Neural cell (in vitro differentiated cells): ENCODE measurements at regions not wholly inside any gene's neighbourhood (a gene's known extent, or its start where the extent isn't known, plus 50 kb on each side); places are given as distances from the start of the nearest gene placed in this dataset.

ENCODE experiments used
- EP300 ChIP-seq: fragments of 450-650 bp; conservative IDR thresholded peaks from 2 replicates; pipeline ENCODE4 v1.6.1; 2014; ENCODE audit warnings: antibody characterized with exemption, mild to moderate bottlenecking, moderate library complexity; ENCODE audit not compliant: poor library complexity, severe bottlenecking
- EZH2 ChIP-seq: fragments of 200-600, 300-800 bp; shearing (Covaris generic), sonication (generic); IDR thresholded peaks from 2 replicates; pipeline ENCODE4 v1.6.1; 2014; ENCODE audit warnings: antibody characterized with exemption, low read length, borderline replicate concordance, mild to moderate bottlenecking; ENCODE audit not compliant: insufficient read depth, poor library complexity, severe bottlenecking
- MXI1 ChIP-seq: fragments of 450-650 bp; conservative IDR thresholded peaks from 2 replicates; pipeline ENCODE4 v1.6.1; 2014; ENCODE audit warnings: antibody characterized with exemption, mild to moderate bottlenecking; ENCODE audit not compliant: poor library complexity, severe bottlenecking
- POLR2AphosphoS5 ChIP-seq: IDR thresholded peaks from 2 replicates; pipeline ENCODE4 v1.6.1; 2012
- RAD21 ChIP-seq: fragments of 450-650 bp; conservative IDR thresholded peaks from 2 replicates; pipeline ENCODE4 v1.6.1; 2014; ENCODE audit warnings: antibody characterized with exemption, mild to moderate bottlenecking, moderate library complexity
- REST ChIP-seq: IDR thresholded peaks from 2 replicates; pipeline ENCODE4 v1.6.1; 2012; ENCODE audit warnings: borderline replicate concordance
- TAF1 ChIP-seq: IDR thresholded peaks from 2 replicates; pipeline ENCODE4 v1.6.1; 2012; ENCODE audit warnings: low read depth
- TF ChIP-seq, protein P1 (sequence below): fragments of 450-650 bp; IDR thresholded peaks from 2 replicates; pipeline ENCODE4 v1.5.1; 2014; ENCODE audit warnings: antibody characterized with exemption, mild to moderate bottlenecking, moderate library complexity; ENCODE audit not compliant: poor library complexity, severe bottlenecking

- TF ChIP-seq, protein P1, sequence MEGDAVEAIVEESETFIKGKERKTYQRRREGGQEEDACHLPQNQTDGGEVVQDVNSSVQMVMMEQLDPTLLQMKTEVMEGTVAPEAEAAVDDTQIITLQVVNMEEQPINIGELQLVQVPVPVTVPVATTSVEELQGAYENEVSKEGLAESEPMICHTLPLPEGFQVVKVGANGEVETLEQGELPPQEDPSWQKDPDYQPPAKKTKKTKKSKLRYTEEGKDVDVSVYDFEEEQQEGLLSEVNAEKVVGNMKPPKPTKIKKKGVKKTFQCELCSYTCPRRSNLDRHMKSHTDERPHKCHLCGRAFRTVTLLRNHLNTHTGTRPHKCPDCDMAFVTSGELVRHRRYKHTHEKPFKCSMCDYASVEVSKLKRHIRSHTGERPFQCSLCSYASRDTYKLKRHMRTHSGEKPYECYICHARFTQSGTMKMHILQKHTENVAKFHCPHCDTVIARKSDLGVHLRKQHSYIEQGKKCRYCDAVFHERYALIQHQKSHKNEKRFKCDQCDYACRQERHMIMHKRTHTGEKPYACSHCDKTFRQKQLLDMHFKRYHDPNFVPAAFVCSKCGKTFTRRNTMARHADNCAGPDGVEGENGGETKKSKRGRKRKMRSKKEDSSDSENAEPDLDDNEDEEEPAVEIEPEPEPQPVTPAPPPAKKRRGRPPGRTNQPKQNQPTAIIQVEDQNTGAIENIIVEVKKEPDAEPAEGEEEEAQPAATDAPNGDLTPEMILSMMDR = no peak
- no peak for TF ChIP-seq POLR2AphosphoS5
- no peak for TF ChIP-seq EP300
- no peak for TF ChIP-seq REST
- no peak for TF ChIP-seq EZH2
- no peak for TF ChIP-seq MXI1
- no peak for TF ChIP-seq TAF1
- TF ChIP-seq RAD21 = no peak
These were observed 252.6 kb downstream of the RND3 start for GRCh38 chr2:150234787-150235446.
